Activated CD8-positive, alpha-beta T cell treated with anti-CD3 and anti-CD28 coated beads for 36 hours (primary cell): ENCODE measurements at regions not wholly inside any gene's neighbourhood (a gene's known extent, or its start where the extent isn't known, plus 50 kb on each side); places are given as distances from the start of the nearest gene placed in this dataset.

Experiments used
- ATAC-seq: fragments of 200-7000 bp; cut with Tn5 transposase; one replicate; pipeline ENCODE4 v1.10.0; 2021; ENCODE audit warnings: mild to moderate bottlenecking, moderate library complexity
- CTCF ChIA-PET: fragments of 350-600 bp; sonication (Branson Sonifier 250); formaldehyde crosslinking; loops from one replicate; lab custom pipeline; 2021; ENCODE audit warnings: antibody characterized with exemption; lab: Charles Lee
- POLR2A ChIA-PET: fragments of 350-600 bp; sonication (Branson Sonifier 250); formaldehyde crosslinking; loops from one replicate; lab custom pipeline; 2021; ENCODE audit warnings: antibody characterized with exemption; lab: Charles Lee
- DNase-seq: peaks from one replicate; pipeline ENCODE4 v3.0.0-alpha.2; 2020
- H3K27ac Mint-ChIP-seq: one replicate; pipeline ENCODE4 v1.8.0; 2021; ENCODE audit warnings: mild to moderate bottlenecking, mixed read lengths
- H3K27me3 Mint-ChIP-seq: one replicate; pipeline ENCODE4 v1.8.0; 2021; ENCODE audit warnings: mixed read lengths
- H3K36me3 Mint-ChIP-seq: one replicate; pipeline ENCODE4 v1.8.0; 2021; ENCODE audit warnings: low read depth, mixed read lengths
- H3K4me1 Mint-ChIP-seq: one replicate; pipeline ENCODE4 v1.8.0; 2021; ENCODE audit warnings: low read depth, mixed read lengths
- H3K4me3 Mint-ChIP-seq: one replicate; pipeline ENCODE4 v1.8.0; 2021; ENCODE audit warnings: mild to moderate bottlenecking, moderate library complexity, mixed read lengths
- H3K9me3 Mint-ChIP-seq: one replicate; pipeline ENCODE4 v1.8.0; 2021; ENCODE audit warnings: mixed read lengths
- intact Hi-C: fragments of 100-400 bp; cut with micrococcal nuclease; formaldehyde crosslinking; loops from one replicate; pipeline ENCODE4 v1.10.0; 2022
- TF ChIP-seq, protein P1 (sequence below): fragments of 200-600 bp; IDR thresholded peaks from one replicate; pipeline ENCODE4 v1.8.0; 2022; ENCODE audit warnings: antibody characterized with exemption, mild to moderate bottlenecking

DNA sequence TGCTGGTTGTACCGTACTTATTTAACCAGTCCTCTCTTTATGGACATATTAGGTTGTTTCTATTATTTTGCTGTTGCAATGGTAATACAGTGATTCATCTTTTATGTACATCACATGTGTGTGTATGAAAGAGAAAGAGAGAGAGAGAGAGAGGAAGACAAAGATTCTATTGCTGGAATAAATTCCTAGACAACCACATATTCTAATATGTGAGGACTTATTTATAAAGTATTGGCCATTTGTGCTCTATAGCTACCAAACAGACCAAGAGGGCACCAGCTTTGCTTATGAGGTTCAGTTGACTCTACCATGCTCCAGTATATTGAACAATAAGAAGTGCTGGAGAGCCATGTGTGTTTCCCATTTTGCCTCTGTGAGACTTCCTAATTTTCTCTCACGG, 513.5 kb downstream of the DMAC1 start:
- intact Hi-C loops, result no loop called here
- Mint-ChIP-seq H3K27me3 (peaks cover 28% of the 10 kb centered on the region), H3K4me3 (no peak overlapping the region), H3K9me3 (peaks cover 6% of the 10 kb centered on the region), H3K27ac (no peak overlapping the region), H3K36me3 (no peaks in the 10 kb centered on the region), H3K4me1 (peaks cover 11% of the 10 kb centered on the region)
- ATAC-seq, result no peak
- ChIA-PET POLR2A (no interaction called here), CTCF (no interaction called here)
- DNase-seq, result no peak
- TF ChIP-seq, protein P1, sequence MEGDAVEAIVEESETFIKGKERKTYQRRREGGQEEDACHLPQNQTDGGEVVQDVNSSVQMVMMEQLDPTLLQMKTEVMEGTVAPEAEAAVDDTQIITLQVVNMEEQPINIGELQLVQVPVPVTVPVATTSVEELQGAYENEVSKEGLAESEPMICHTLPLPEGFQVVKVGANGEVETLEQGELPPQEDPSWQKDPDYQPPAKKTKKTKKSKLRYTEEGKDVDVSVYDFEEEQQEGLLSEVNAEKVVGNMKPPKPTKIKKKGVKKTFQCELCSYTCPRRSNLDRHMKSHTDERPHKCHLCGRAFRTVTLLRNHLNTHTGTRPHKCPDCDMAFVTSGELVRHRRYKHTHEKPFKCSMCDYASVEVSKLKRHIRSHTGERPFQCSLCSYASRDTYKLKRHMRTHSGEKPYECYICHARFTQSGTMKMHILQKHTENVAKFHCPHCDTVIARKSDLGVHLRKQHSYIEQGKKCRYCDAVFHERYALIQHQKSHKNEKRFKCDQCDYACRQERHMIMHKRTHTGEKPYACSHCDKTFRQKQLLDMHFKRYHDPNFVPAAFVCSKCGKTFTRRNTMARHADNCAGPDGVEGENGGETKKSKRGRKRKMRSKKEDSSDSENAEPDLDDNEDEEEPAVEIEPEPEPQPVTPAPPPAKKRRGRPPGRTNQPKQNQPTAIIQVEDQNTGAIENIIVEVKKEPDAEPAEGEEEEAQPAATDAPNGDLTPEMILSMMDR, result no peak

DNA sequence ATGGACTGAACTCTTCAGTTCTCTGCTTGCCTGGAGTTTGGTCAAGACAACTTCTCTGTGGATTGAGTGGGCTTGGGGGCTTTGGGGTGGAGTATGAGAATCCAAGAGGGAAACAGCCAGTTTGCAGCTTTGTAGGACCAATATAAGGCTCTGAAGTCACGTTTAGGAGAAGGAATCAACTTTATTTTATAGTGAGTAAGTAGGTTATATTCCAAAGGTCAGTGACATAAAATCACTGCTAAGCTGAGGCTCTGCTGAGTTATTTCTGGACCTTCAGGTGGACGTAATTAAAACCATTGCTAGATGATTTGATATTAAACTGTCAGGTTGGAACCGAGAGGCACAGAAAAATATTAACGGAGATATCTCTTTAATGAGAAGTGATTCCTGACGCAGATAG, 514.4 kb downstream of the DMAC1 start:
- H3K9me3 Mint-ChIP-seq, result peaks cover 8% of the 10 kb centered on the region
- peaks cover 11% of the 10 kb centered on the region for H3K4me1 Mint-ChIP-seq
- no peak overlapping the region for H3K4me3 Mint-ChIP-seq
- peaks cover 33% of the 10 kb centered on the region for H3K27me3 Mint-ChIP-seq
- H3K36me3 Mint-ChIP-seq, result no peaks in the 10 kb centered on the region
- intact Hi-C loops, result no loop called here
- no peak for DNase-seq
- no peak for ATAC-seq
- H3K27ac Mint-ChIP-seq, result no peak overlapping the region
- POLR2A ChIA-PET, result no interaction called here
- TF ChIP-seq, protein P1, result no peak
- CTCF ChIA-PET, result no interaction called here

GRCh38 chr9:7284517-7284916, 515.1 kb downstream of the DMAC1 start:
- TF ChIP-seq, protein P1, result no peak
- H3K4me1 Mint-ChIP-seq, result peaks cover 11% of the 10 kb centered on the region
- no peaks in the 10 kb centered on the region for H3K36me3 Mint-ChIP-seq
- CTCF ChIA-PET, result interaction anchor here (1.4 kb wide), 1 partner anchor 10 kb away, joined by 3 read pairs; no protein-coding TSS in a partner anchor
- H3K27me3 Mint-ChIP-seq, result peaks cover 33% of the 10 kb centered on the region
- POLR2A ChIA-PET, result no interaction called here
- H3K27ac Mint-ChIP-seq, result no peak overlapping the region
- DNase-seq (no peak), ATAC-seq (no peak)
- H3K4me3 Mint-ChIP-seq, result no peak overlapping the region
- intact Hi-C loops, result loop anchor here (1.0 kb wide), 1 partner anchor 14 kb away; no protein-coding TSS in a partner anchor
- H3K9me3 Mint-ChIP-seq, result peaks cover 8% of the 10 kb centered on the region

- Mint-ChIP-seq H3K9me3 (peaks cover 8% of the 10 kb centered on the region), H3K27me3 (peaks cover 31% of the 10 kb centered on the region), H3K4me1 (peaks cover 11% of the 10 kb centered on the region), H3K27ac (peak overlapping the region; percentile 50), H3K4me3 (no peak overlapping the region), H3K36me3 (no peaks in the 10 kb centered on the region)
- intact Hi-C loops, result loop anchor here (1.0 kb wide), 1 partner anchor 14 kb away; no protein-coding TSS in a partner anchor
- no peak for DNase-seq
- peak; percentile 96 for ATAC-seq
- TF ChIP-seq, protein P1, result no peak
- ChIA-PET CTCF (interaction anchor here (1.4 kb wide), 1 partner anchor 11 kb away, joined by 3 read pairs; no protein-coding TSS in a partner anchor), POLR2A (no interaction called here)
These were observed 515.5 kb downstream of the DMAC1 start for GRCh38 chr9:7284117-7284516.

- ChIA-PET POLR2A (no interaction called here), CTCF (interaction anchor here (0.7 kb wide), 1 partner anchor 15 kb away, joined by 3 read pairs; no protein-coding TSS in a partner anchor)
- no peaks in the 10 kb centered on the region for H3K9me3 Mint-ChIP-seq
- H3K27me3 Mint-ChIP-seq, result peaks cover 16% of the 10 kb centered on the region
- H3K4me3 Mint-ChIP-seq, result no peak overlapping the region
- no peaks in the 10 kb centered on the region for H3K4me1 Mint-ChIP-seq
- TF ChIP-seq, protein P1, result no peak
- no peak overlapping the region for H3K27ac Mint-ChIP-seq
- DNase-seq (no peak), ATAC-seq (no peak)
- H3K36me3 Mint-ChIP-seq, result no peaks in the 10 kb centered on the region
- intact Hi-C loops, result no loop called here
These were observed 515.8 kb downstream of the KDM4C start for GRCh38 chr9:7273575-7273974.
